Right hindlimb (tissue), 1 donor: ENCODE measurements at regions not wholly inside any gene's neighbourhood (a gene's known extent, or its start where the extent isn't known, plus 50 kb on each side); places are given as distances from the start of the nearest gene placed in this dataset.

Experiments used
- DNase-seq: peaks from one replicate; pipeline ENCODE4 v3.0.0-alpha.2; 2018

DNA sequence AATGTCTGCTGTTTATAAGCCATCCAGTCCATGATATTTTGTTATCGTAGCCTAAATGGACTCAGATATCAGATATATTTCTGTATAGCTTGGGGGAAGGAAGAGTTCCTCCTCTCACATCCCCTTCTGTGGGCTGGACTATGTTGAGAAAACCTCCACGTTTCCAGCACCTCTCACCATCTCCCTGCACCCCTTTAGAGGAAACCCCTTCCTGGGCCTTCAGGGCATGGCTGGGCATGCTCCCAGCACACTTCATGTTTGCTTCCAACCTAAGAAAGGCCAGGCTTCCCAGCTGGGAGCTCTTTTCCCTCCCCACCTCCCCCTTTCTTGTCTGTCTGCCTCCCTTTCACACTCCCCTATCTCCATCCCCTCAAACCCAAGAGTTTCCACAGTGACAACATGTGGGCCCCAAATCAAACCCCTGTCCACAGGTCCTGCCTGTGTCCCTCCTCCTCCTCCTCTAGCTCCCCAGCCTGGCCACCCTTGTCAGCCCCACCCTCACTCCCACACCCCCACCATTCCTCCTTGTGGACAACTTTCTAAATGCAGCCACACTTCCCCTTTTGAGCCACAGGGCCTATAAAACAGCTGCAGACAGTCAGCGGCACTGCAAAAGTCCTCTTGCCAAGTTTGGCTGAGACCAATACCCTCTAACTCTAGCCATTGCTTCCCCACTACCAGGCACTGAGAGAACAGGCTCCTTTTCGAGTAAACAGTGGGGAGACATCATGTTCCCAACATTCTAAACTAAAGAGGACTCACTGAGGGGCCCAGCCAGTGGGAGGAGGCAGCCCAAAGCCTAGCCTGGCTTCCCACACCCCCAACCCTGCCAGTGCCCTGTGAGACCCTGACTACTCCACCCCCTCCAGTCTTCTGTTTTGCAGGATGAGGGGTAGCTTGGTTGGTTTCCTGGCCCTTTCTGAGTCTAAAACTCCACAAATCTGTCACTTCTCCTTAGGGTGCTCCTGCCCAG lies 120.5 kb downstream of the ZFP36L2 start:
- peak; percentile 74 for DNase-seq

DNA sequence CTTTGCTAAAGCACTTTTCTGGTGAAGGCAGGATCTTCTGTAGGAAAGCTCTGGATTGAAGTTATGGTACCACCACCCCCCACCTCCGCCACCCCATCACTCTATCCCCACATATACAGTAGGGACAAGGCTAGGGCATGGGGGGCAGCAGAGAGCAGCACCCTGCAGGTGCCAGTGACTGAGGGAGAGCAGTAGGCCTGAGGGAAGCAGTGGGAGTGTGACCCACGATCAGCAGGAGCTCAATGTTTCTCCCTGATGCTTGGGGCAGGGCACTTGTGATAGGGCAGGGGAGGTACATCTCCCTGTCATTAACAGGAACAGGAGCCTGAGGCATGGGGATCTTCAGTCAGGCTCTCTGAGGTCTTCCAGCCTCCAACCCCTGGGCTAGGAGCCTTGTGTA lies 121.6 kb downstream of the ZFP36L2 start:
- no peak for DNase-seq

DNA sequence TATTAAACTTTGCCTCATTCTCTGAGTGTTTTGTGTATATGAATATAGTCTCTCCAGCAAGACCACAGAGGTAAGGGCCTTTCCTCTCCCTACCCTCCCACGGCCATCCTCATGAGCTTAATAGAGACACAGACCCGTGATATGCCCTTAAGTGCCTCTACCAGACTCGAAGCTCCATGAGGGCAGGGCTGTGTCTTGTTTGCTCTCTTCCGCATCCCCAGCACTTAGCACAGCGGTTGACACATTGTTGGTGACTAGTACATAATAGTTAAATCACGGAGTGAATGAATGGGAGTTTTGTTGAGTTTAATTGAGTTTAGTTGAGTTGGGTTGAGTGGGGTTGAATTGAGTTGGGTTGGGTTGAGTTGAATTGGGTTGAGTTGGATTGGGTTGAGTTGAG lies 122.3 kb downstream of the ZFP36L2 start:
- no peak for DNase-seq

DNA sequence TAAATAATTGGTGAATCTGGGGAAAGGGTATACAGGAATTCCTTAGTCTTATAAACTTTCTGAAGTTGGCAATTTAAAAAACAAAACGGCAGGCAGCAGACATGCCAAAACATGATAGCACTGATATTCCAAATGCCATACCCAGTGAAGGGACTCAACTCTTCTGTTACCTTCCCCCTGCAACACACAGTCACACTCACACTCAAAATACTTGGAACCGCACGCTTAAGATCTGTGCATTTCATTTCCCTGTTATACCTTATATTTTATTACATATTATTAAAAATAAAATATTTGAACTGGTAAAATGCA lies 123.4 kb downstream of the ZFP36L2 start:
- DNase-seq, result no peak

DNA sequence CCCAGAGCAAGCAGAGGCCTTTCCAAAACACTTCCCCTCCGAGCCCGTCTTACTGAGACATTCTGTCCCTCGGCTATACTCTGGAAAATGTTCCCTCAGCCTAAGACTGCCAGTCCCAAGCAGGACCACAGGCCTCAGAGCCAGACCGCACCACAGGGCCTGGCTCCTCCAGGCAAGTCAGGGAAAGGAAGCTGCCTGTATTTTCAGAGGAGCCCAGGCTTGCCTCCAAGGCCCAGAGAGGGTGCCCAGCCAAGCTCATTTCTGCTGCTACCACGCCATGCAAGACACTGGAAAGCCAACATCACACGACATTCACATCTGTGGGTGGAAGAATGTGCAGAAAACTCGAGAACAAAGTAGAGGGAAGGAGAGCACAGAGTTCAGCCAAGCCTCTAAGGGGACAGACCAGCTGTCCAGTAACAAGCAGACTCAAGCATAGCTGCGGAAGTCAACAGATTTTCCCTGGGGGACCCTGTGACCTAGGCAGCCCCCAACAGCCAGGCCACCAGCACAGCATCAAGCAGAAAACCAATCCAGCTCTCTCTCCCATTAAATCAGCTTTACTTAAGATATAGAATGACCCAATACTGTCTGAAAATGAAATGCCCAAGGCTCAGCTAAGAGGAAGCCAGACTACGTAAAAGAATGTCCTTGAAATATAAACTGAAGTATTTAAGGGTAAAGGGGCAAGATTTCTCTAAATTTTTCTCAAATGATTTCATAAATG lies 123.9 kb downstream of the ZFP36L2 start:
- peak; percentile 85 for DNase-seq

DNA sequence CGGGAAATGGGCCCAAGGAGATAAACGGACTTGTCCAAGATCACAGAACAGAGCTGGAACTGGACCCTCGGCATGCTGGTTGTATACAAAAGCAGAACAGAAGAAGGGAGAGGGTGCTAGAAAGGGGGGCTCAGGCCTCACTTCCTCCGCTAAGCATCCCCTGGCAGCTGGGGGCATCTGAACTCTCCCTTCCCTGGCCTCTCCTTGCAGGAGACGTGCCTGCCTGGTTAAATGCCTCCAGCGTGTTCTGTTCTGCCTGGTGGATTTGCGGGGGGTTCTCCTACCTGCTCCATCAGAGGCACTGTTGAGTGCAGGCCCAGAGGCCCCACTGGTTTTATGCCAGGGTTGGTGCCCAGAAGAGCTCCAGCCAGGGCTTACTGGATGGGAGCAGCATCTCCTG lies 124.7 kb downstream of the ZFP36L2 start:
- no peak for DNase-seq

DNA sequence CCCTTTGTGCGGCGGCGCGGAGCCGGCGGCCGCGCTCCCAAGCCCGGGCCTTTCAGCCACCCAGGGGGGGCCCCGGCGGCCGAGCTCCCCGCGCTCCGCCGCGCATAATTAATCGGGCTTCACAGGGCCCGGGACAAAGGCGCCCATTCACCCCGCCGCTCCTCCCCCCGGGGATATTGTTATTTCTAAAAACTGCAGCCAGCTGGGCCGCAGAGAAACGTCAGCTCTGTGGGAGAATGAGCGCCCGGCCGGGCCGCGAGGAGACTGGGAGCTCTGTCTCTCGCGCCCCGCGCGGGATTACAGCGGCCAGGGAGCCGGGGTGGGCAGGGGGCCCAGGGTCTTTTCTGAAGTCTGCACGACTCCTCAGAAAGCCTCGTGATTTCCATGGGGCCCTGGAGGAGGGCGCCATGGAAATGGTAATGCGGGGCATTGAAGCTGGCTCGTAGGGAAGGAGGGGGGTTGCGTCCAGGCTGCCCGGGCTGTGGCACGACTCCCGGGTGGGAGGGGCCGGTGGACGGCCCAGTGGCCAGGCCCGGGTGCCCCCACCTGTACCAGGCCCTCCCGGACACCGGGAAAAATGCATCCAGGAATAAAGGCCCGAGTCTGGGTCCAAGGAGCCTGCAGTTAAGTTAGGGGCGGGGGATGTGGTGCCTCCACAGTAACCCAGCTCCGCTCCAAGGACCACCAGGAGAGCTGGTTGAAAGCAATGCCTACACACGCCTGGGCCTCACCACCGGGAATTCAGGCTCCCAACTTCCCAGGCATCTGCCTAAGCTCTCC lies 125.3 kb downstream of the ZFP36L2 start:
- DNase-seq, result peak; percentile 75

DNA sequence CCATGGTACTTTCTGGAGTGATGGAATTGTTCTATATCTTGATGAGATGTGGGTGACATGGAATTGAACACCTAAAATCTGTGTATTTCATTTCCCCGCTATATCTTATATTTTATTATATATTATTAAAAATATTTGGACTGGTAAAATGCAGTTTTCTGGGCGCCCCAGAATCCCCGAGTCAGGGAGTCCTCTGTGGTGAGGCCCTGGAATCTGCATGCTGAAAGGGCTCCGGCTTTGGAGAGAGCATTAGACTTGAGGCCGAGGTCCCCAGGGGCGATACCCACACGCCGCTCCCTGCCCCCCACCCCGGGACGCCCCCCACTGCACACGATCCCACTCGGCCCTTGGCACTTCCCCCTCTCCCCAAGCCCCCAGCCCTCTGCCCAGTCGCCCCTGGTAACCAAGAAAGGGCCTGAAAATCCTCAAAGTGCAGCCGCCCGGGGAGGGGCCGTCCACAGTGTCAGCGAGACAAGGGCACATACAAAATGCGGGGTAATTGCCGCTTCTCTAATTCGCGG lies 126.0 kb downstream of the ZFP36L2 start:
- no peak for DNase-seq

DNA sequence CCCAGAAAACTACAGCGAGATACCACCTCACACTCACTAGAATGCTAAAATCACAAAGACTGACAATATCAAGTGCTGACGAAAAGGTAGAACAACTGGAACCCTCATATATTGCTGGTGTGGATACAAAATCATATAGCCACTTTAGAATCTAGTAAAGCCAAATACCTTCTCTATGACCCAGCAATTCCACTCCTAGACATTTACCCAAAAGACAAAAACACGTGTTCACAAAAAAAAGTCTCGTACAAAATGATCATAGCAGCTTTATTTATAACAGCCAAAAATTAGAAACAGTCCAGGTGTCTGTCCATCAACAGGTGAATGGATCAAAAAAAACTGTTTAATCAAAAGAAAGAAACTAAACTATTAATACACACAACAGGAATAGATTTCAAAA lies 126.6 kb downstream of the ZFP36L2 start:
- DNase-seq, result no peak

DNA sequence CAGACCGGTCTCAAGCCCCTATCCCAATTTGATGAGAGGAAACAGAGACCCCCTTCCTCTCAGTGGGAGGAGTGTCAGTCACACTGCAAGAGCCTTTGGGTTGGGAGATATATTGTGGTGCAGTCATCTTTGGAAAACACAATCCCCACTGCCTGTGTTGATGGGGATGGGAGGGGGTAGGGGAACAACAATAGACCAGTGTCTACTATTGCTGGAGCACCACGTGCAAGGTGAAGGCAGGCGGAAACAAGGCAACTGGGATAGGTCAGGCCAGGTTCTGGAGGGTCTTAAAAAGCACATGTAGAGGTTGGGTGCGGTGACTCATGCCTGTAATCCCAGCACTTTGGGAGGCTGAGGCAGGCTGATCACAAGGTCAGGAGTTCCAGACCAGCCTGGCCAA lies 127.9 kb downstream of the ZFP36L2 start:
- no peak for DNase-seq

DNA sequence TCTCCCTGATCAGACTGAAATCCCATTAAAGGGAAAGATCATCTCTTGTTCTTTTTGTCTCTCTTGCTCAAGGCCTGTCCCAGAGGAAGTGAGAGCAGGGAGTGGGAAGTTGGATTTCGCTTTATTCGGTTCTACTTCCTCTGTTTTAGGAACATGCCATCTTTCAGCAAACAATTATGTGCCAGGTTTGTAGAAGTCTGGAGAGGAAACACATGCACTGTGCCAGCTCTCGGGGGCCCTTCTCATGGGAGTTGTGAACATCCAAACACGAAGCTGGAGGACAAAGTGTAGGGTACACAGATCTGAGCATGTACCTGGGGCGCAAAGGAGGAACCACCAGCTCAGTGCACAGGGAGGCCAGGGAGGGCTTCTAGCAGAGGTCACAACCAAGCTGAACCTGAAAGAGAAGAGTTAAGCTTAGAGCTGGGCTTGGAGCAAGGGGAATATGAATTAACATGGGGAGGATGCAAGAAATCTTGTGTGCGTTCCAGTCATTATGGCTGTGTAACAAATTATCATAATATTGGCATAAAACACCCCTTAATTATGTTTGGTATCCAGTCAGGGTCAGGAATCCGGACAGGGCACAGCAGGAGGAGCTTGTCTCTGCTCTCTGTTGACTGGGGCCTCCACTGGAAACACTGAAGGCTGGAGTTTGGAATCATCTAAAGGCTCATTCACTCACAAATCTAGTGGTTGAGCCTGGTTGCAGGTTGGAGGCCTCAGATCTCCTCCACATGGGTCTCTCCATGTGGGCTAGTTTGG lies 128.6 kb downstream of the ZFP36L2 start:
- no peak for DNase-seq

DNA sequence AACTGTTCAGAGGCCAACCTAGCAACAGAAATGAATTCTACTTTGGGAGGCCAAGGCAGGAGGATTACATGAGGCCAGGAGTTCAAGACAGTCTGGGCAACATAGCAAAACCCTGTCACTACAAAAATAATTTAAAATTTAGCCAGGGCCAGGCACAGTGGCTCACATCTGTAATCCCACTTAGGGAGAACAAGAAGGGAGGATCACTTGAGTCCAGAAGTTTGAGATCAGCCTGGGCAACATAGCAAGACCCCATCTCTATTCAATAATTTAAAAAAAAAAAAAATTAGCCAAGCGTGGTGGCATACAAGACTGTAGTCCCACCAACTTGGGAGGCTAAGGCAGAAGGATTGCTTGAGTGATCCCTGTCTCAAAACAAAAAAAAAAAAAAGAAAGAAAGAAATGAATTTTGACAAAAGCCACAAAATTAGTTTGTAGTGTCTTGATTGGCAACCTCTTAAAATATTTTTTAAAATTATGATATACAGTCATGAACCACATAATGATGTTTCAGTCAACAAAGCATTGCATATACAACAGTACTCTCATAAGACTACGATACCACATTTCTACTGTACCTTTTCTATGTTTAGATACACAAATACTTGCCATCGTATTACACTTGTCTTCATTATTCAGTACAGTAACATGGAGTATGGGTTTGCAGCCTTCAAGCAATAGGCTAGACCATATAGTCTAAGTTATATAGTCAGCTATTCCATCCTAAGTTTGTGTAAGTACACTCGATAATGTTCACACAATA lies 130.7 kb downstream of the ZFP36L2 start:
- no peak for DNase-seq

DNA sequence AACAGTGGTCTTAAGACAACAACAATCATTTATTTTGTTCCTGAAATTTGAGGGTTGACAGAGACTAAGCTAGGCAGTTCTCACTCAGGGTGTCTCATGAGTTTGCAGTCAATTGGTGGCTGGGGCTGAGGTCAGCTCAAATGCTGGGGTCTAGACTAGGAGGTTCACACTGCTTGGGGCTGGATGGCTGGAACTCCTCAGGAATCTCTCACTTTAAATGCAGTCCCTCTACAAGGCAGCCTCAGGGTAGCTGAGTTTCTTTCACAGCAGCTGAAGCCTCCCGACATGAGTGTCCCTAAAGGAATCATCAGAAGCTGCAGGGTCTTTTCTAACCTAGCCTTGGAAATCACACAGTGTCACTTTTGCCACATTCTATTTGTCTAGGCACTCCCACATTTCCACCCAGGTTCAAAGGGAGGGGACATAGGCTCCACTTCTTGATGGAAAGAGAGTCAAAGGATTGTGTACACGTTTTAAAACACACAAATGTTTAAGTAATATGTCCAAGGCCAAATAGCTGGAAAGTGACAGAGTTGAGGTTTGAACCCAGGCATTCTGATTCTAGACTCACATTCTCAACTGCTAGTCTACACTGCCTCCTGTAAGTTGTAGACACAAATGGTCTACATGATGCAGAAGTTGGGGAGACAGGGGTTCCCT lies 133.8 kb downstream of the ZFP36L2 start:
- no peak for DNase-seq

DNA sequence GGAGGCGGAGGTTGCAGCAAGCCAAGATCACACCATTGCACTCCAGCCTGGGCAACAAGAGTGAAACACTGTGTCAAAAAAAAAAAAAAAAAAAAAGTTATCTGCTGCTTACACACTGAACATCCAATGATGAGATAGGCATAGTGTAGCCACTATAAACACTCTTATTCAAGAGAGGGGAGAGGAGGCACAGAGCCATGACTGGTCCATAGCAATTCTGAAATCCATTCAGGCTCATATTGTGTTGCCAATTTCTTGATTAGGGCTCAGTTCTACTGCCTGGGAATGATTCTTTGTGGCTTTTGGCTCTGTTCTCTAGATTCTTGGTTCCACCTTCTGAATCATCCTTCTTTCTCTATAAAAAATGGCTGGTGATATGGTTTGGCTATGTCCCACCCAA lies 136.1 kb downstream of the ZFP36L2 start:
- DNase-seq, result no peak

DNA sequence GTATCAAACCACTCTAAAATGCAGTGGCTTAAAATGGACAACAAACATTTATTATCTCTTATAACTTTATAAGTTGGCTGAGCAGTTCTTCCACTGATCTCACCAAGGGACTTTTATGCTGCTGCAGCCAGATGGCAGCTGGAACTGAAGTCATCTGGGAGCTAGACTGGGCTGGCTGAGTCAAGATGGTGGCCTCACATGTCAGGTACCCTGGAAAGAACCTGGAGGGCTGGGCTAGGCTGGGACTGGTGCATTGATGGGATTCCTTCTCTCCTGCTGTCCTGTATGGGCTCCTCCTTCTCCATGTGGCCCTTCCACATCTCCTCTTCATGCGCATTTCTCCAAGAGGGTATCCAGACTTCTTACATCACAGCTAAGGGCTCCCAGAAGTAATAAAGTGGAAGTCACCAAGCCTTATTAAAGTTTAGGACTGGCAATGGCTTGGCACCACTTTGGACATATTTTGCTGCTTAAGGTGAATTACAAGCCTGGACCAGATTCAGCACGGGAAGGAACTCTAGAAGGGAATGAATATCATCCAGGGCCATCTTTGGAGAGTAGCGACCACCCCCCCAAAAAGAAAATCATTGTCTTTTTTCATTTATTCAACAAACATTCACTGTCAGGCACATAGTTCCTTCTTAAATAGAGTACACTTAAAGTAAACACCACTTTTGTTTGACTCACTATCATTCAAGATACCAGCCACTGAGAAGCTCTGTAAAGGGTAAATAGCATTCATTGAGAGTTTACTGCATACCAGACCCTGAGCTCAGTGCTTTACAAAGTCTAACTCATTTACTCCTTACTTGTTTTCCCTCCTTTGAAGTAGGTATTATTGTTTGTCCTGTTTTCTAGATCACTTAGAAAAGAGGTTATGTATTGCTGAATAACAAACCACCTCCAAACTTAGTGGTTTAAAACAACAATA lies 138.0 kb downstream of the ZFP36L2 start:
- DNase-seq, result no peak

DNA sequence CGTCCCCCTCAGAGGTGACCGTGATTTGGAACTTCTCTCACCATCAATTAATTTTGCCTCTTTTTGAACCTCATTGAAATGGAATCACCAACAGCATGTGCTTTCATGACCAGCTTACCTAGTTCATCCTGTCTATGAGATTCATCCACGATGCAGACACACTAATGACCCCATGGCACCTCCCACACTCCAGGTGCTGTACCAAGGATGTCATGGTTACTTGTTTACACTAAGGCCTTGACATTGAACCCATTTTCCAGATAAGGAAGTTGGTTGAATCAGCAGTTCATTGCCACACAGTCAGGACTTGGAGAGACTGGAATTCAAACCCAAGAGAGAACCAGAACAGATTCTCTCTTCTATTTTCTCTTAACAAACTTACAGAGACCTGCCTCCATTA lies 139.0 kb downstream of the ZFP36L2 start:
- DNase-seq, result no peak

DNA sequence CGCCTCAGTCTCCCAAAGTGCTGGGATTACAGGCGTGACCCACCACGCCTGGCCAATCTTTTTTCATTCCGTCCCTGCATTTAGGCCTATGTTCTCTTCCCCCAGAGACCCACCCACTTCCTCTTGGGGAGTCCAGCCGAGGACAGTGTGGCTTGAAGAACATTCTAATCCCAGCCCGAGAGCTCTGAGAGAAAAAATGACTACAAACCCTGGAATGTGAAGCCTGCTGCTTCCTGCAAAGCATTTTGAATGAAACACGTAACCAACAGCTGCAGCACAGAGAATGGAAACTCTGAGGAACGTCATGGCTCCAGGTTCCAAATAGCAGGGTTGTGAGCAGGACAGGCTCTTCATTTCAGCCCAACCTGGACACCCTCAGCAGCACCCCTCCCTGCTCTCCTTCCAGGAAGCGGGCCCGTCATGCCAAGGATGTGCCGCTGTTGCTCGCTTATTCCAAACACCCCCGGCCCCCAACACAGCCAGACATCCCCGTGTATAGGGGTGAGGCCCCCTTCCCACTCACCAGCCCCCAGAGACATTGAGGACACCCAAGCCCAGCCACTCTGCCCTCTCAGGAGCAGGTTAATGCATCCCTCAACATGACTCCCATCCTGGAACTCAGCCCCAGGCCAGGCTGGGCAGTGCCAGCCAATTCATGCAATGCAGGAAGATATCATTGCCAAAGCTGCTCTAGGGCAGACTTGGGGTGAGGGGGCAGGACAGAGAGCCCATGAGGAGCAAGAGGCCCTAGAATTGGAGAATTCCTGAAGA lies 139.8 kb downstream of the ZFP36L2 start:
- DNase-seq, result peak; percentile 96

DNA sequence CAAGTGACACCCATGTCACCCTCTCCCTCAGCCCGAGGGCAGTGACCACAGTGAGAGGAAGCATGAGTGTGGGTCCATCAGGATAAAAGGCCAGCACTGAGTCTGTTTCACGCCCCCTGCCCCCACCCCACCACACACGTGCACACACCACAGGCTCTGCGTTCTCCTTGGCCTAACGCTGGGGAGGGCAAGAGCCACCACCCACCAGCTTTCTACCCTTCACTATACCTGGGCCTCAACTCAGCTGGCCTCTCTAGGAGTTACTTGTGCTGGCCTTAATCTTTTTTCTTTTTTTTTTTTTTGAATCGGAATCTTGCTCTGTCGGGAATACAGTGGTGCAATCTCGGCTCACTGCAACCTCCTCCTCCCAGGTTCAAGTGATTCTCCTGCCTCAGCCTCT lies 140.5 kb downstream of the ZFP36L2 start:
- no peak for DNase-seq

DNA sequence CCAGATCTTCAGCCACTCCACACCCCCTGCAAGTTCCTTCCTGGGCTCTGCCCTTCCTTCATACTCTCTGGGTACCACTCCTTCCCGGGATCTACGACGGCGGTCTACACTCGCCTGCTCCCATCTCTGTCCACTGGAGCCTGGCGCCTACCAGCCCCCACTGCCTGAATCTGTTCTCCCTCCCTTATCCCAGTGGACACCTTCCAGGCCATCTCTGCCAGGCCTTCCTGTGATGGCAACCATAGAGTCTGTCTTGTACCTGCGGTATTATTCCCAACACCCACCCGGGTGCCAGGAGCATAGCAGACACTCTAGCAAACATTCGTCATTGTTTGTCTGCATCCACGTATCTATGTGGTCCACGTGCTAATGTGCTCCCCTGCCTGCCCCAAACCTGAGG lies 140.9 kb downstream of the ZFP36L2 start:
- no peak for DNase-seq
